ENCODE measurements at regions not wholly inside any gene's neighbourhood (a gene's known extent, or its start where the extent isn't known, plus 50 kb on each side); places are given as distances from the start of the nearest gene placed in this dataset.

DNA sequence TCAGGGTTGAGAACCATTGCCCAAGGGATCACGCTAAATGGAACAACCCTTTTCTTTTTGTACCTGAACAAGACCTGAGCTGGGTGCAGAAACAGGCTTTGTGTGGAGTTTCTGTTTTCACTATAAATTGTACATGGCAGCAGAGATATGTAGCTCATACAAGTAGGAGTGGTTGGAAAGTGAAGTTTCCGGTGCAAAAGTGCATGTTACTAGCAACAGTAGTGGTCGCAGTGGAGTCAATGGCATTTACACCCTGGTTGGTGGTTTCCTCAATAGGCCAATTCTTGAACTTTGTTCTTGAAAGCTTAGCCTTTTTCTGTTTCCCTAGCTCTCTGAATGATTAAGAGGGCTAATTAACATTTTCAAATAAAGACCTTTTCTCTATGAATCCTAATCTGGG lies 170.7 kb downstream of the NEBL start:
- no peak for DNase-seq

DNA sequence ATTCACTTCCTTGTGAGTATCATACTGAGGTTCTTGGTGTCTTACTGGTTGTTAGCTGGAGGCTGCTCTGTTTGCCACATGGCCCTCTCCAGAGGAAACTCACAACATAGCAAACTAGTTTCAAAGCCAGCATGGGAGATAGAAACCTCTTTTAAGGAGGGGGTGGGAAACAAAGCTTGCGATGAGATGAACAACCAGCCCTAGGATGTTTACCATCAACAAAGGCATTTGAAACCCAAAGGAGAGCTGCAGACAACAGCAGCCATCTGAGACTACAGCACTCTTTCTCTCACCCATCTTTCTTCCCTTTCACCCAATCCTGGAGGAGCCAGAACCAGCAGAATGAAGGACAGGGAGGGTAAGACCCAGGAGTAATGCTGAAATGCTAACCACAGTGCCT lies 182.1 kb downstream of the NEBL start:
- no peak for DNase-seq

GRCh38 chr10:20714518-20714917 lies 182.6 kb downstream of the NEBL start:
- DNase-seq: no peak

- no peak for DNase-seq
These were observed 183.7 kb downstream of the NEBL start for GRCh38 chr10:20713420-20713819.

GRCh38 chr10:20712774-20713173 lies 184.3 kb downstream of the NEBL start:
- no peak for DNase-seq

DNA sequence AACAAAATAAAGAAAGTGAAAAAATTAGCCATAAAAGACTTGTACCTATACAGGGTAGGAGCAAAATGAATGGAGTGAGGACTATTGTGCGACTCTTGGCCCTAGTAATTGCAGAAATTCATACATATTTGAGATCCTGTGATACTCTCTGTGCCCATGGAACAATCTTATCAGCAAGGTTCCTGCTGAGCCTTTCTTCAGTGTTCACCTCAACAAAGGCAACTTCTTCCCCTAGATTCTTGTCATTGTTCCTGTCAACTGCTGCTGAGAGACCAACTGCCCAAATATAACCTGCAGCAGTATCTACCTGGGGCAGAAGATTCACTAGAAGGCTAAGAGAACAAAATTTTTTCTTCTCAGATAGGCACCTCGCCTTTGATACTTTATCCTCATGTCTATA lies 187.4 kb downstream of the NEBL start:
- DNase-seq: no peak

- DNase-seq: no peak
These were observed 188.8 kb downstream of the NEBL start for GRCh38 chr10:20708305-20708704.

DNA sequence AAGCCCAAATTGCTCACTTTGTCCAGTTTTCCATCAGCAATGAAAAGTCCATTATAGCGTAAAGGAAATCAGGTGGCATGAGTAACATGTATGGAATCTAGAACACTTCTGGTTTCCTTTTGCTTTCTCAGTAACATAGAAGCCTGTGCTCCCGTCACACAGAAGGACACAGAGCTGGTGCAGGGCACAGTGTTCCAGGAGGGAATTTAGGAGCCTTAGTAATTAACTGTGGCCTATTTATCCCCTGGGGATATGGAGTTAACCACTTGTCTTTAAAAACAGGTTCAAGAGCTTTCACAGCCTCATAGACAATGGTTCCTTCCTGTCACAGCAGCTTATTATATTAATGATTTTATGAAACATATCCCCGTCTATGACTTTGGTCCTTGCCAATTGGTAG lies 189.9 kb downstream of the NEBL start:
- DNase-seq: no peak

- DNase-seq: no peak
These were observed 198.3 kb downstream of the NEBL start for GRCh38 chr10:20698837-20699236.

DNA sequence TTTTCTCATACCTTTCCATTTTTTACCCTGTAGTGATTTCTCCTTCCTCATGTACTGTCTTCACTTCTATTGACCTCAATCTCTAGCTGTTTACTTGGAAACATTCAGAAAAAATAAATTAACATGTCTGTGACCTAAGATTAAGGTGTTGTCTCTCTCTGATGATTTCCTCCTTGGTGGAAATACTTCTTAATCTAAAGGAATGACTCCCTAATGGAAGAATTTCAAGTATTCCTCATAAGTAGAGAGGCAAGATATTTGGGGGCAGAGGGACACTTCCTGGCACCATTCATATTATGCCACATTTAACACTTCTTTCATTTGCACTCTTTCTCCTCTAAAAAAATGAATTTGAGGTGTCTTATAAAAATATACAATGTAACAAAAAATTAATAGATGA lies 202.8 kb downstream of the NEBL start:
- DNase-seq: no peak

DNA sequence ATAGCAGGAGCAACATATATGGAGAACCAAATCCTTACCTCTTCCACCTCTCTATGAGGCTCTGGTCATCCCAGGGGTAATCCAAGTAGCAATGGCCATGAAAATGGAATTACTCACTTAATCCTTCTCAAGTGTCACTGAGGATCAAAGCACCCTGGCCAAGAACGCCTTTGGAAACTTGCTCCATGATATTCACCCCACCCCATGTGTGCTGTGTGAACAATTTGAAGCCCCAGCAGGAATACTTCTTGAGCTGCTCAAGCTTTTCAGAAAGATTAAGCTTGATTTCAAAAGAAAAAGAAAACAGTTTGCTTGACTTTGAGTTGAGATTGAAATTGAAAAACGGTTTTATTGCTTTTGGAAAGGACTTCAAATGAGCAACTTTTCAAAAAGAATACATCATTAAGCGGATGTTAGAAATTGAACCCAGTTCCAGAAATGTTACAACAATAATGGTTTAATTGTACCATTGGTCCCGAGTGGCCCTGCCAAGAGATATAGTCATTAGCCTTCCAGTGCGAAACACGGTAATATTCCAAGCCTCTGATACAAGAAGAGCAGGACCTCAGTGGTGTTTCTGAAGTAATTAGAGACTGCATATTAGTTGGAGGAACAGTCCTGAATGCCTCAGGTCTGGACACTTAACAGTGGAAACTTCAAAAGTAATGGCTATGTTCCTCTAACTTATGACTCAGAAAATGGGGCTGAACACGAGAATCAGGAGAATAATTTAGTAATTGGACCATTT lies 208.1 kb downstream of the NEBL start:
- no peak for DNase-seq

DNA sequence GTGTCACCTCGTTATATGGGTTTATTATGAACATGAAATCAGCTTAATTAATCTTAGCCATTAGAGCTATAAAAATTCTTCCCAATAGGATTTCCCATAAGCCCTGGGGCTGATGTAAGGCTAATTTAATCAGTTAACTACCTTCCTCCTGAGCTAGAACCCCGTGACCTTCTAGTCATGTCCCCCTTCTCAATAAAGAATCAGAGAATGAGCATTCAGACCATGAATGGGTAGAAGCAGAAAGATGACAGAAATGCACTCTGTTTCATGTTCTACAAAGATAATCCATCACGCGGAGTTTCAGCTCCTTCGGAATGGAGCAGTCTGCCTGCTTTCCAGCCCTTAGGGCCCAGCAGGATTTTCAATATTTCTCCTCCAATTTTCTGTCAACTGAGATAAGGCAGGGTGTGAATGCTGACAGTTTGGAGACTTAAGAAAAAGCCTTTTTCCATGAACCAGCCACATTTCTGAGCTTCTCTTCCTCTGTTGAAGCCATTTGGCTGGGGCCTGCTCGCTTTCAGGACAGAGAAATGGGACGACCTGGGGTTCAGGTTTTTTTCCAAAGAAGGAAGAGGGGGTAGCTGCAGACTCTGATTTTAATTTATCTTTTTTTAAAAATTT lies 211.0 kb downstream of the NEBL start:
- DNase-seq: no peak

- DNase-seq: no peak
These were observed 211.6 kb downstream of the NEBL start for GRCh38 chr10:20685462-20685861.

DNA sequence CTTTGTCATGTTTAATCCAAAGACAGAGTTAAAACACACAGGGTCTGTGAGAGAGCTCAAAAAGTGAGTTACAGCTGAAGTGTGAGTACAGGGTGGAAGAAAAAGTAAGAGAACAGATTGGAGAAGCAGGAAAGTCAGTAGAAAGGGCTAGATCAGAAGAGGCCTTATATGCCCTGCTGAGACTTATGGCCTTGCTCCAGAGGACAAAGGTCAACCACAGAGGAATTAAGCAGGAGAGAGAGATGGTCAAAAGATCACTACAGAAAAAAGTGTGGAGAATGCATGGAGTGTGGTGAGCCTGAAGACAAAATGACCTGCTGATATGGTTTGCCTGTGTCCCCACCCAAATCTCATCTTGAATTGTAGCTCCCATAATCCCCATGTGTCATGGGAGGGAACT lies 213.8 kb downstream of the NEBL start:
- no peak for DNase-seq

DNA sequence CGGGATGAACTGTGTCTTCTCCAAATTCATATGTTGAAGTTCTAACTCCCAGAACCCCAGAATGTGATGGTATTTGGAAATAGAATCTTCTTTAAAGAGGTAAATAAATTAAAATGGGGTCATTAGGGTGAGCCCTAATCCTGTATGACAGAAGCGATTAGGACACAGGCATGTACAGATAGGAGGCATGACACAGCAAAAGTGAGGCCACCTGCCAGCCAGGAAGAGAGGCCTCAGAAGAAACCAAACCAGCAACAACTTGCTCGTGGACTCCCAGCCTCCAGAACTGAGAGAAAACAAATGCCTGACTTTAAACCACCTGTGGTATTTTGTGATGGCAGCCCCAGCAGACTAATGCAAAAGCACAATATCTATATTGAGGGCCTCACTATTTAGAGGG lies 214.3 kb downstream of the NEBL start:
- DNase-seq: no peak

DNA sequence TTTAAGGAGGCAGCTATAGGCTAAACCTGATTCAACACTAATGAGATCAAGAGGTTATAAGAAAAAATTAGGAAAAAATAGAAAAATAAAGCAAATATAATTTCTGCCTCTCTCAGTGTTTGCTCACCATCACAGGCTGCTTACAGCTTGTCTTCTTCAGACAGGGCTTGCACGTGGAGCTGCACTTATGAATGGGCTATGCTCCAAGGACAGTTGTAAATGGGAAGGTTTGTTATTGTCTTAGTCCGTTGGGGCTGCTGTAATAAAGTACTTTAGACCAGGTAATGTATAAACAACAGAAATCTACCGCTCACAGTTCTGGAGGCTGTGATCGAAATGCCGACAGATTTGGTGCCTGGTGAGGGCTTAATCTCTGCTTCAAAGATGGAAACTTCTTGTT lies 219.8 kb downstream of the NEBL start:
- no peak for DNase-seq

GRCh38 chr10:20674926-20675325 lies 222.2 kb downstream of the NEBL start:
- no peak for DNase-seq

DNA sequence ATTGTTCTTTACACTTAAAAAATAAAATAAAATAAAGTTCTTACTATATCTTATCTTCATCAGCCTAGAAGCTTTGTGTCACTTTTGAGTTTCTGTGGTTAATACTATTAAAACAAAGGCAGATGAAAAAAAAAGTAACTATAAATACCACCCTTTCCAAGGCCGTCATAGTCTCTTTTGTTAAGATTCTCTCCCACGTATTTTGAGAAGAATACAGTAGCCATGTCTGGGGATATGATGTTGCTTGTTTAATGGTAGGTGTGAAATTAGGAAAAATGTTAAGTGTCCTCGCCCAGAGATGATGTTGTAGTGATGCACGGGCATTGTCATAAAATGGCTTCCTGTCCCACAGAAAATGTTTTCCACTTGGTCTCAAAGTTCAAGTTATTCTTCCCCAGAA lies 223.9 kb downstream of the NEBL start:
- no peak for DNase-seq

GRCh38 chr10:20672741-20673140 lies 224.4 kb downstream of the NEBL start:
- no peak for DNase-seq

DNA sequence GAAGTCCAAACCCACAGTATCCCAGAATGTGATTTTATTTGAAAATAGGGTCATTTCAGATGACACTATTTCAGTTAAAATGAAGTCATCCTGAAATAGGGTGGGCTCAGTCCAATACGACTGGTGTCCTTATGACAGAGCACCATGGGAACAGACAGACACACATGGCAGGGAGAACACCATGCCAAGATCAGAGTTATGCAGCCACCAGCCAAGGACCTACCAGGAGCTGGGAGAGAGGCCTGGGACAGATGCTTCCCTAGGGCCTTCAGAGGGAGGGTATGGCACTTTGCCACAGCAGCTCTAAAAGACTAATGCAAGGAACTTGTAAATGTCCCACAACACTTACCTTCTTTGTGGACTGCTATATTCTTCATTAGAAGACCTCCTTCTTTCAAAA lies 226.5 kb downstream of the NEBL start:
- no peak for DNase-seq

GRCh38 chr10:20668985-20669384 lies 228.1 kb downstream of the NEBL start:
- DNase-seq: no peak

DNA sequence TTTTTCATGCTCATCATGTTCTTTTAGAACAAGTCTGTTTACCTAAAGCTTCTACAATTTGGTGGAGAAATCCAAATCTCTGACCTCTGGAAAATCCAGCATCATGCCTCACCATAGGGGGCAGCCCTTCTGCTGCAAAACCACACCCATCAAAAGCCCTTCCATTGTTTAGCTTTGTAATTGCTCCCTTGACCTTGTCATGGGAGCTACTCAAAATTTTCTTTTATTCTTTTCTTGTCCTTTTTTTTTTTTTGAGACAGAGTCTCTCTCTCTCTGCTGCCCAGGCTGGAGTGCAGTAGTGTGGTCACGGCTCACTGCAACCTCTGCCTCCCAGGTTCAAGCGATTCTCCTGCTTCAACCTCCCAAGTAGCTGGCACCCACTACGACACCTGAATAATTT lies 234.4 kb downstream of the NEBL start:
- DNase-seq: no peak

DNA sequence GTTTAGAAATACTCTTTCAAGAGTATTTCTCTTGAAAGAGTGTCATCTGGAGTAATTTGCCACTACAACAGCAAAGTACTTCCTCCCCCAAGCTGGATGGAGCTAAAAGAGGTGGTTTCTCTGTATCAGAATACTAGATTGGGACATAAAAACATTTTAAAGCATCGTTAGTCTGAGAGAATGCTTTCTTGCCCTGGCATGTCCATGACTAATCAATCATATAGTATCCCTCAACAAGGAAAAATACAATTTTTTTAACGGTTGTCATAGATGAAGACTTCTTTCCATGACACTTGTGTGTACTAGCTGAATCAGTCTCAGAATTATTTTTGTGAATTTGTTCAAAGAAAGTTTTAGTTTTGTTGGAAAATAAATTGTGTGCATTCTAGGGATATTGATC lies 237.9 kb downstream of the NEBL start:
- DNase-seq: no peak

DNA sequence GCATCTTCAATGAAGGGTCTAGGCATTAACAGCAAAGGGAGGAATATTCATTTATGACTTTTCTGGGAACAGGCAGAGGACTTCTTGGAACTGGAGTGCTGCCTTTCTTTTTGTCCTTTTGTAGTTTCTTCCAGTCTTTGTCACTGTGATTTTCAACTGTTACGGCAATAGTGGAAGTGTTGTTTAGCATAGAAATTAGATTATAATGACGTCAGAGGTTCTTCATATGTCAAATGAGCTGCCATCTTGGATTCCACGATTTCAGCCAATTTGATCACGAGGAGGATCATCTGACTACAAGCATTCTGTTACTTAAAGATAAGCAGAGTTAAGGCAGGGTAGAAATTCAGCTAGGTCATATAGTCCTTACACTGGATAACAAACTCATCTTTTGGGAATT lies 239.0 kb downstream of the NEBL start:
- no peak for DNase-seq

GRCh38 chr10:20656886-20657285 lies 240.2 kb downstream of the NEBL start:
- no peak for DNase-seq
